ENCODE measurements at regions not wholly inside any gene's neighbourhood (a gene's known extent, or its start where the extent isn't known, plus 50 kb on each side); places are given as distances from the start of the nearest gene placed in this dataset.
"Not testable (repeated sequence)": the region's sequence is repeated elsewhere in the genome, so short reads cannot be mapped to it uniquely, and the experiment has no call there.

- H3K4me3 ChIP-seq (ENCODE audit: low read depth, low read length) = no peak overlapping the region
- no peak for TF ChIP-seq CTCF (IDR thresholded peaks at IDR 0.05; ENCODE audit: control insufficient read depth, extremely low read depth, insufficient read depth)
- no peak for DNase-seq (ENCODE audit: low read depth)
Observed at GRCh38 chr14:105690671-105691070, 164.3 kb downstream of the TMEM121 start.

- not testable (repeated sequence) for H3K4me3 ChIP-seq (ENCODE audit: low read depth, low read length); DNase-seq (ENCODE audit: low read depth)
Observed at GRCh38 chr14:105691321-105692109, 165.1 kb downstream of the TMEM121 start.

DNA sequence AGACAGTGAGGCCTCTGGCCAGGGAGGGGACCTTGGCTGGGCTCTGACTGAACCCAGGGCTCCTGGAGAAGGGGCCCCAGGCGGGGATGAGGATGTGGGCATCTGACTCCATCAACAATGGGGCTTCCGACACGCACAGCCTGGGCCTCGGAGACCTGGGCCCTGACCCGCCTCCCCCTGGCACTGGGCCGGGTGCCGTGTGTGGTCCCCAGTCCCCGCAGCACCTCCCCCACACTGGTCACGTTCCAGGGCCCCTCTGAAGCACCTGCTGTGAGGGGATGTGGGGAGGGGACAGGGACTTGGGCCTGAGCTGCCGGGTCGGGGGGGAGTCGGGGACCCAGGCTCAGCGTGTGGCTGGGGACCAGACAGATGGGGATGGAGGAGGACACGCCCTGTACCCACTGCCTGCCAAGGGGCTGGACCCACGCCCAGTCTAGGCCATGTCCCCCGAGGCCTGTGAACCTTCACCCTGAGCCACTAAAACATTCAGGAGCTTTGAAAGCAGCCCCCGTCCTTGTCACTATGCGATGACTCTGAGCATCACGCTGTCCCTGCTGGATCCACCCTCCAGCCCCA lies 165.8 kb downstream of the TMEM121 start:
- H3K4me3 ChIP-seq (ENCODE audit: low read depth, low read length); DNase-seq (ENCODE audit: low read depth): not testable (repeated sequence)

- DNase-seq (ENCODE audit: low read depth) = no peak
- H3K4me3 ChIP-seq (ENCODE audit: low read depth, low read length) = no peak overlapping the region
- no peak for TF ChIP-seq CTCF (IDR thresholded peaks at IDR 0.05; ENCODE audit: control insufficient read depth, extremely low read depth, insufficient read depth)
Observed at GRCh38 chr14:105694961-105695360, 168.6 kb downstream of the TMEM121 start.

- H3K4me3 ChIP-seq (ENCODE audit: low read depth, low read length); DNase-seq (ENCODE audit: low read depth): not testable (repeated sequence)
Observed at GRCh38 chr14:105696388-105696787, 170.0 kb downstream of the TMEM121 start.

- not testable (repeated sequence) for H3K4me3 ChIP-seq (ENCODE audit: low read depth, low read length); DNase-seq (ENCODE audit: low read depth)
Observed at GRCh38 chr14:105697414-105697813, 171.0 kb downstream of the TMEM121 start.

GRCh38 chr14:105697955-105698354 lies 171.6 kb downstream of the TMEM121 start:
- DNase-seq (ENCODE audit: low read depth); H3K4me3 ChIP-seq (ENCODE audit: low read depth, low read length): not testable (repeated sequence)

GRCh38 chr14:105698940-105699556 lies 172.7 kb downstream of the TMEM121 start:
- DNase-seq (ENCODE audit: low read depth) = not testable (repeated sequence)

DNA sequence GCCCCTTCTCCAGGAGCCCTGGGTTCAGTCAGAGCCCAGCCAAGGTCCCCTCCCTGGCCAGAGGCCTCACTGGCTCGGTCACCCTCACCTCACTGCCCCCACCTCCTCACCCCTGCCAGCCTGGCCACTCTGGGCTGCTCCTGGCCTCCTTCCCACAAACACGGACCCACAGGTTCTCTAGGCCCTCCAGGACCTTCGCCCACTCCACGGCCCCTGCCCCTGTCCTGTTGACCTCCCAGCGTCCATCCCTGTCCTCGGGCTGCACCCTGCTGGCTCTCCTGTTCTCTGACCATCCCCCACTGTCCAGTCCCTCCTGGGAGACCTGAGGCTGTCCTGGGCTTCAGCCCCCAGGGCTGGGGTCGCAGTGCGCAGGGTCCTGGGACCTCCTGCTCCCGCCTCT lies 173.3 kb downstream of the TMEM121 start:
- not testable (repeated sequence) for DNase-seq (ENCODE audit: low read depth); H3K4me3 ChIP-seq (ENCODE audit: low read depth, low read length)

More at GRCh38 chr14:105698940-105699556, 172.7 kb downstream of the TMEM121 start:
- not testable (repeated sequence) for H3K4me3 ChIP-seq (ENCODE audit: low read depth, low read length)

- not testable (repeated sequence) for DNase-seq (ENCODE audit: low read depth); H3K4me3 ChIP-seq (ENCODE audit: low read depth, low read length)
Observed at GRCh38 chr14:105700146-105700545, 173.8 kb downstream of the TMEM121 start.

- TF ChIP-seq CTCF (IDR thresholded peaks at IDR 0.05; ENCODE audit: control insufficient read depth, extremely low read depth, insufficient read depth) = no peak
- no peak overlapping the region for H3K4me3 ChIP-seq (ENCODE audit: low read depth, low read length)
- DNase-seq (ENCODE audit: low read depth) = no peak
Observed at GRCh38 chr14:105700622-105701288, 174.4 kb downstream of the TMEM121 start.
